K562 (cell line): ENCODE measurements at regions not wholly inside any gene's neighbourhood (a gene's known extent, or its start where the extent isn't known, plus 50 kb on each side); places are given as distances from the start of the nearest gene placed in this dataset.
"Not testable (repeated sequence)": the region's sequence is repeated elsewhere in the genome, so short reads cannot be mapped to it uniquely, and the experiment has no call there.

Experiments
- ATAC-seq: fragments of 200-7000 bp; cut with Tn5 transposase; 3 replicates; pipeline ENCODE4 v1.9.1; 2020; ENCODE audit warnings: moderate library complexity
- BruUV-seq: library from RNA; stranded (reverse); fragments of 400-500 nt; replicated peaks from 2 replicates; lab custom pipeline; 2021; lab: Mats Ljungman, UMichigan
- CTCF ChIA-PET: fragments of 300-600 bp; formaldehyde crosslinking; extraction: SDS; loops from one replicate; lab custom pipeline; 2021; ENCODE audit warnings: low intra/inter-chr PET ratio; lab: Yijun Ruan, JAX
- POLR2A ChIA-PET: fragments of 300-600, 350-650 bp; sonication (Branson Sonifier 250); formaldehyde crosslinking; extraction: SDS; loops from one replicate; lab custom pipeline; 2021; ENCODE audit warnings: antibody characterized with exemption, inconsistent platforms; lab: Yijun Ruan, JAX
- DNase-seq, 4 experiments: peaks; one replicate each; pipeline versions ENCODE4 v3.0.0 to v3.0.0-alpha.2; 2011 to 2018; ENCODE audit warnings: low spot score in 3 of 4, mixed read lengths in 3 of 4; ENCODE audit errors: extremely low read depth in 1 of 4
- FAIRE-seq: peaks from 2 replicates; lab custom pipeline; 2011; peaks lifted over from hg19 to GRCh38; lab: Jason Lieb, UNC
- H2AFZ ChIP-seq: 2 replicates; pipeline ENCODE4 v1.6.0; 2011; ENCODE audit warnings: low read depth, low read length, control low read depth, inconsistent platforms
- H3K27ac ChIP-seq: fragments of 200-600 bp; 3 replicates; pipeline ENCODE4 v1.8.0; 2011; ENCODE audit warnings: low read depth, mild to moderate bottlenecking, control low read depth, inconsistent platforms, low read length, moderate library complexity, mixed read lengths; ENCODE audit errors: extremely low read depth
- H3K27me3 ChIP-seq, 2 experiments: fragments of 300-600 bp in 1 of 2; 2 replicates in 1 of 2; 3 replicates in 1 of 2; pipeline versions ENCODE4 v1.6.0 to v1.8.0; 2011; ENCODE audit warnings: inconsistent platforms in 2 of 2, low read length in 2 of 2, mild to moderate bottlenecking in 1 of 2, mixed read lengths in 1 of 2, moderate library complexity in 1 of 2; ENCODE audit not compliant: control insufficient read depth in 2 of 2, insufficient read depth in 2 of 2
- H3K36me3 ChIP-seq: fragments of 300-600 bp; 3 replicates; pipeline ENCODE4 v1.8.0; 2011; ENCODE audit warnings: mild to moderate bottlenecking, low read length, inconsistent platforms; ENCODE audit not compliant: control insufficient read depth, insufficient read depth
- H3K4me1 ChIP-seq, 2 experiments: fragments of 200-600 bp in 1 of 2; replicated peaks in 1 of 2; 2 replicates in 1 of 2; 3 replicates in 1 of 2; pipeline versions ENCODE4 v1.5.1 to v1.8.0; 2011; ENCODE audit warnings: inconsistent platforms in 2 of 2, low read length in 2 of 2, mild to moderate bottlenecking in 1 of 2, mixed read lengths in 1 of 2, moderate library complexity in 1 of 2; ENCODE audit not compliant: control insufficient read depth in 2 of 2, insufficient read depth in 2 of 2
- H3K4me2 ChIP-seq: 2 replicates; pipeline ENCODE4 v1.6.1; 2011; ENCODE audit warnings: low read length, control low read depth, inconsistent platforms, mixed read lengths; ENCODE audit not compliant: insufficient read depth
- H3K4me3 ChIP-seq: fragments of 200-600 bp; sonication (generic), shearing (Covaris generic); 2 replicates; pipeline ENCODE4 v1.5.1; 2016; ENCODE audit warnings: control low read depth, inconsistent platforms
- H3K79me2 ChIP-seq: fragments of 200-600 bp; 3 replicates; pipeline ENCODE4 v1.8.0; 2011; ENCODE audit warnings: low read length, inconsistent platforms; ENCODE audit not compliant: control insufficient read depth, insufficient read depth
- H3K9ac ChIP-seq, 2 experiments: 2 replicates each; pipeline versions ENCODE4 v1.6.0 to v1.6.1; 2011; ENCODE audit warnings: low read depth in 2 of 2, low read length in 2 of 2, control low read depth in 1 of 2, inconsistent platforms in 1 of 2, mild to moderate bottlenecking in 1 of 2, mixed read lengths in 1 of 2; ENCODE audit not compliant: insufficient read depth in 1 of 2
- H3K9me1 ChIP-seq: one replicate; pipeline ENCODE4 v1.6.0; 2011; ENCODE audit warnings: inconsistent platforms, mild to moderate bottlenecking, low read length, moderate library complexity; ENCODE audit not compliant: control insufficient read depth, insufficient read depth
- H3K9me3 ChIP-seq: replicated peaks from 2 replicates; pipeline ENCODE4 v1.5.1; 2011; ENCODE audit warnings: low read depth, low read length, inconsistent platforms; ENCODE audit not compliant: control insufficient read depth, insufficient read depth
- H4K20me1 ChIP-seq: replicated peaks from 2 replicates; pipeline ENCODE4 v1.6.1; 2011; ENCODE audit warnings: low read length, inconsistent platforms, mixed read lengths; ENCODE audit not compliant: control insufficient read depth, insufficient read depth
- MEF2A ChIP-seq: IDR thresholded peaks from 2 replicates; pipeline ENCODE4 v1.6.1; 2011; ENCODE audit warnings: low read depth, mild to moderate bottlenecking, low read length, moderate library complexity; ENCODE audit not compliant: control insufficient read depth
- RREB1 ChIP-seq: fragments of 250-450 bp; sonication (Bioruptor Pico); IDR thresholded peaks from 2 replicates; pipeline ENCODE4 v1.4.0; 2020
- ZFP36 ChIP-seq: fragments of 150-350 bp; IDR thresholded peaks from 2 replicates; pipeline ENCODE4 v1.6.1; 2018; ENCODE audit warnings: low read length, low read depth; ENCODE audit not compliant: partially characterized antibody
- WGBS: fragments of 100-300 bp; shearing (Covaris generic); methylation state at CpG from one replicate; pipeline ENCODE4 v1.1.6; 2016; ENCODE audit warnings: low coverage, mixed read lengths; ENCODE audit not compliant: insufficient coverage; ENCODE audit errors: missing lambda C conversion rate; 5-methylcytosine and 5-hydroxymethylcytosine counted together
- in situ Hi-C: fragments of 300-500 bp; cut with MboI; formaldehyde crosslinking; loops from 4 replicates; pipeline ENCODE4 v1.15.0; 2018; ENCODE audit warnings: inconsistent platforms, mixed read lengths
- intact Hi-C: fragments of 100-400 bp; cut with micrococcal nuclease; formaldehyde crosslinking; loops from 2 replicates; pipeline ENCODE4 v1.14.2; 2022

GRCh38 chr1:82777240-82777639, 976.5 kb downstream of the ADGRL2 start (continued):
- TF ChIP-seq RREB1 (CRISPR knock-in tag) (no peak), MEF2A (no peak), ZFP36 (no peak)

- WGBS, result 3% methylated on average over 15 of the region's 30 CpGs
- H3K27me3 ChIP-seq, H4K20me1 ChIP-seq, BruUV-seq, POLR2A ChIA-PET, ATAC-seq, FAIRE-seq, H3K4me1 ChIP-seq, H3K9me3 ChIP-seq, H3K9me1 ChIP-seq, in situ Hi-C loops, H2AFZ ChIP-seq, H3K9ac ChIP-seq, H3K4me3 ChIP-seq, H3K27ac ChIP-seq, DNase-seq, H3K79me2 ChIP-seq, intact Hi-C loops, H3K36me3 ChIP-seq, CTCF ChIA-PET, H3K4me2 ChIP-seq: not testable (repeated sequence)
Observed at GRCh38 chr1:82776730-82777129, 976.0 kb downstream of the ADGRL2 start.
